NCI-H1105 (cell line): ENCODE measurements at regions not wholly inside any gene's neighbourhood (a gene's known extent, or its start where the extent isn't known, plus 50 kb on each side); places are given as distances from the start of the nearest gene placed in this dataset.
"Not testable (repeated sequence)": the region's sequence is repeated elsewhere in the genome, so short reads cannot be mapped to it uniquely, and the experiment has no call there.

Source experiments
- DNase-seq: peaks from one replicate; lab custom pipeline; 2025; lab: John Stamatoyannopoulos, UW

GRCh38 chr10:10703382-10703781 lies 314.3 kb upstream of the CELF2 start:
- no peak for DNase-seq

GRCh38 chr10:10712155-10712704 lies 305.4 kb upstream of the CELF2 start:
- no peak for DNase-seq

GRCh38 chr10:10714327-10714726 lies 303.3 kb upstream of the CELF2 start:
- DNase-seq = no peak

GRCh38 chr10:10716972-10717371 lies 300.7 kb upstream of the CELF2 start:
- DNase-seq = no peak

GRCh38 chr10:10722422-10722821 lies 295.2 kb upstream of the CELF2 start:
- DNase-seq = no peak

GRCh38 chr10:10725196-10725595 lies 292.5 kb upstream of the CELF2 start:
- DNase-seq = no peak

GRCh38 chr10:10726101-10726500 lies 291.6 kb upstream of the CELF2 start:
- DNase-seq = no peak

- not testable (repeated sequence) for DNase-seq
Observed at GRCh38 chr10:10727411-10727810, 290.3 kb upstream of the CELF2 start.

- no peak for DNase-seq
Observed at GRCh38 chr10:10727812-10728211, 289.9 kb upstream of the CELF2 start.

GRCh38 chr10:10730471-10731043 lies 287.1 kb upstream of the CELF2 start:
- no peak for DNase-seq

GRCh38 chr10:10731366-10731765 lies 286.3 kb upstream of the CELF2 start:
- DNase-seq = no peak

- DNase-seq = no peak
Observed at GRCh38 chr10:10734356-10735064, 283.2 kb upstream of the CELF2 start.

GRCh38 chr10:10745291-10745690 lies 272.4 kb upstream of the CELF2 start:
- DNase-seq = no peak

- no peak for DNase-seq
Observed at GRCh38 chr10:10755490-10755889, 262.2 kb upstream of the CELF2 start.

- DNase-seq = no peak
Observed at GRCh38 chr10:10758306-10758705, 259.4 kb upstream of the CELF2 start.

GRCh38 chr10:10759806-10760205 lies 257.9 kb upstream of the CELF2 start:
- not testable (repeated sequence) for DNase-seq

- no peak for DNase-seq
Observed at GRCh38 chr10:10765017-10765416, 252.7 kb upstream of the CELF2 start.

- no peak for DNase-seq
Observed at GRCh38 chr10:10772411-10772810, 245.3 kb upstream of the CELF2 start.

GRCh38 chr10:10772874-10773508 lies 244.7 kb upstream of the CELF2 start:
- no peak for DNase-seq

GRCh38 chr10:10774416-10774815 lies 243.3 kb upstream of the CELF2 start:
- DNase-seq = no peak

GRCh38 chr10:10776363-10776762 lies 241.3 kb upstream of the CELF2 start:
- no peak for DNase-seq

GRCh38 chr10:10777279-10777678 lies 240.4 kb upstream of the CELF2 start:
- no peak for DNase-seq

- DNase-seq = no peak
Observed at GRCh38 chr10:10777723-10778122, 239.9 kb upstream of the CELF2 start.
